COR-L47 (cell line): ENCODE measurements at regions not wholly inside any gene's neighbourhood (a gene's known extent, or its start where the extent isn't known, plus 50 kb on each side); places are given as distances from the start of the nearest gene placed in this dataset.

Source experiments
- DNase-seq: peaks from one replicate; lab custom pipeline; 2025; lab: John Stamatoyannopoulos, UW

DNA sequence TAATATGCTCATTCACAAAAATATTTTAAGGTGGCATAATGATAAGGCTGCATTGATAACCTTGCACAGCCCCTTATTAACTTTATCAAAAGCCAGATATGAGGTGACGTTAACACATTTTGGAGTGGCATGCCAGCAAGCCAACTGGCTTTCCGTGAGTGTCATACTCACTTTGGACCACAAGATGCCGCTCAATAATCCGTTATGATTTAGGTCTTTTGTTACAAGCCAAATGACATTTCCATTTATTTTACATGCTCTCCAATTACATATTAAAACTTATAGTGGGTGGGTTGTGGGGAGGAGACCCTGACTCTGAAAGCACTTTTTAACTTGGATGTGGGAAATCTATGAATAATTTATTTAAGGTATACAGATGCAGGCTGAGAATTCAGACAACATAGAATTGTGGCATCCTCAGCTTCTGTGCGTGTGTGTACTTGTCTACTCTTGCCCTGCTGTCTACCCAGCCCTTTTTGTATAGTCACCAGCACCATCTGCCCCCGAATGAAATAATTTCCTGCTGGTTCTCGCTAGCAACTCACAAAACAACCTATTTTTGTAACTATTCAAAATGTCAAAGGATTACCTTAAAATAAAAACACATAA lies 305.1 kb downstream of the PSAT1 start:
- peak; percentile 63 for DNase-seq

DNA sequence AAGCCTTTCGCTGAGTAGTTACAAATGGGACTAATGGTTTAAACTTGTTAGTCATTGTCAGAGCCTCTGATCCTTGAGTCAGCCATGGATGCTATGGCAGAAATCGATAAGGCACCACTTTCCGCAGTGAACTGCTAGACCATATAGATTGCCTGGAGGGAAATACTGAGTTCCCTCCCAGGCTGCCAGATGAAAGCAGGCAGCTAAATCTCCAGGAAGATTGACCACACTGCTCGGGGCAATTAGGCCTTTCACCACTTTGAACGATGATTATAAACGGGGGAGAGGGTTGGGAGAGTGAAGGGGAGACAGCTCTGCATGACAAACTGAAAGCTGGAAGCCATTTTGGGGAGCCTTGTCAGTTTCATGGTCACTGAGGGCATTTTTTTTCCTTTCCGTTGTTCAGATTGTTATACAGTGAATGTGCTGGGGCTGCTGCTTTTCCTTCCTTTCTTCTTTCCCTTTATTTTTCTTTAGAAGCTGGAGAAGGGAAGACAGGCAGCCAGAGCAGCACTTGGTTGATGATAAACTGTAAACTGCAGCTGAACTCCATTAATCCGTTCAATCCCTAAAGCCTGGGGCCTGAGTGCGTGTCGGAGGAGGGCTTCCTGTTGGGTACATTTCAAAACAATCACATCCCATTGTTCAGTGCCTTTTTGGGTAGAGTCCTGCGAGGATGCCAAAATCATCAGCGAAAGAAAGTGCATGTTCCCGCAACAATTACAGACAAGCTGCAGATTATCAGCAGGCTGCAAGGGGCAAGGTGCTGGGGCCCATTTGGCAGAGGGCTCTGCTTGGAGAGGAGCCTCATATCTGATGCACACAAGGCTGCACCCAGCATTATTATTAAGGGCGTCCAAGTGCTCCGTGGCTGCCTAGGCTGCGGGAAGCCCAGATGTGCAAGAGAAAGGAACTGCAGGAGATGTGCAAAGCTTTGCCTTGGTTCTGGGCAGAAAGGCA lies 308.4 kb downstream of the PSAT1 start:
- no peak for DNase-seq

DNA sequence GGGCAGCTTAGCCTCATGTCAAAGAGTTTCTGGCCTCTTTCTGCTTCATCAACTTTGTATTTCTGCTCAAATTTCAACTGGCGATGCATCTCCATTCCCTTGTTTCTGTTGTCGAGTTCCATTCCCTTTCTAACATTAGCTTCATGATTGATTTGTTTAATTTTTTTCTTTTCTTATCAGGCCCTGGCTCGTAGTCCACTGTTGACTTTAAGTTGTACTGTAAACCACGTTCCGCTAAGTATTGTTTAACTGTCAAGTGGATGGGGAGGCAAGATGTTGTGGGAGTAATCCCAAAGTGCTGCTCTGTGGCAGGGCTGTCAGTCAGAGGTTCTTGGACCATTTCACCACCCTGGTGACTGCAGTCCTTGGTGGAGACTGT lies 309.1 kb downstream of the PSAT1 start:
- DNase-seq = no peak

DNA sequence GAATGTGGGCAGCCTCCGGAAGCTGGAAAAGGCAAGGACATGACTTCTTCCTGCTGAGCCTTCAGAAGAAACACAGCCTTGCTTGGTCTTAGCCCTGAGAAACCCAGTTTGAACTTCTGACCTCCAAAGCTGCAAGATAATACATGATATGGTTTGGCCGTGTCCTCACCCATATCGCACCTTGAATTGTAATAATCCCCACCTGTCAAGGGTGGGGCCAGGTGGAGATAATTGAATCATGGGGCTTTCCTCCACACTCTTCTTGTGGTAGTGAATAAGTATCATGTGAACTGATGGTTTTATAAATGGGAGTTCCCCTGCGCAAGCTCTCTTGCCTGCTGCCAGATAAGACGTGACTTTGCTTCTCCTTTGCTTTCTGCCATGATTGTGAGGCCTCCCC lies 310.9 kb downstream of the PSAT1 start:
- DNase-seq = no peak

DNA sequence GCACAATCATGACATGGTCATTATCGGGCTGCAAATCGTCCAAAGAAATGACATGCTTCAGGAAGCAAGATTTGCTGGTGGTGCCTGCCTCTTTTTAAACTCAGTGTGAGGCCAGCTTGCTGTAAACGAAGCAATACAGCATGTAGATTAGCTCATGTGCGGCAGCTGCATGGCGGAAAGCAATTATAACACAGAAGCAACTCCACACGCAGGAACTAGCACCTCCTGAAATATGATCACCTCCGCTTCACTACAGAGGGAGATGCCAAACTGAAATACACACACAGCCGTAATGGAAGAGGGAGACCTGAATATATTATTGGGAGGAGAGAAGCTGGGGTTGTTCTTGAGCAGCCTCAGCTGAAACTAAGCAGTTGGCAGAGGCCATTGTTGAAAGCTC lies 312.5 kb downstream of the PSAT1 start:
- DNase-seq = peak; percentile 18

DNA sequence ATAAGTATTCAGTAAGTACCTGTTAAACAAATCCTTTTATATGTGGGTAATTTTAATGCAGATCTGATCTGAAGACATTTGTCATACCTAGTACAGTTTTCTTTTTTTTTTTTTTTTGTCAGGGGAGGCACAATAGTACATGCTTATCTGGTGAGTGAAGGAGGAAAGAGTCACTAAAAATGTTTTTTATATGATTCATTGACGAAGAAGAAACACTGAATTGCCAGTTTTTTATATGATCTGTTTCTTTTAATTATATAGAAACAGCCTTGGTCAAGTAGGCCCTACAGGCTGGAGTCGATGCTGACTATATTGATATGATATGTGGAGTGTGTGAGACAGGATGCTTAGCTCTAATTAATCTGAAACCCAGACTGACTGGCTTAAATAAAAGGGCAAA lies 315.2 kb downstream of the PSAT1 start:
- DNase-seq = no peak

DNA sequence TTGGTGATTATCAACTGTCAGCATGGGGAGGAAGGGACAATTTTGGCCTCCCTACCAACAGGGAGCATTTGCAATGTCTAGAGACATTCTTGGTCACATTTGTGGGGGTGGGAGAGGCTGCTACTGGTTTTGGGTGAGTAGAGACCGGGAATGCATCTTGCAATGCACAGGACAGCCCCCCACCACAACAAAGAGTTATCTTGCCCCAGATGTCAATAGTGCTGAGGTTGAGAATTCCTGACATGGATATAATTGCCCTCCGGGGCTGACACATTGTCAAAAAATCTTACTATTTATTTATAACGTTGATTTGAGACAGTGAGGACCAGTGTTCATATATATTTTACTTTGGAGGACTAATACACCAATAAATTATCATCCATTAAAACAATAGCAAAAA lies 316.1 kb downstream of the PSAT1 start:
- DNase-seq = no peak

DNA sequence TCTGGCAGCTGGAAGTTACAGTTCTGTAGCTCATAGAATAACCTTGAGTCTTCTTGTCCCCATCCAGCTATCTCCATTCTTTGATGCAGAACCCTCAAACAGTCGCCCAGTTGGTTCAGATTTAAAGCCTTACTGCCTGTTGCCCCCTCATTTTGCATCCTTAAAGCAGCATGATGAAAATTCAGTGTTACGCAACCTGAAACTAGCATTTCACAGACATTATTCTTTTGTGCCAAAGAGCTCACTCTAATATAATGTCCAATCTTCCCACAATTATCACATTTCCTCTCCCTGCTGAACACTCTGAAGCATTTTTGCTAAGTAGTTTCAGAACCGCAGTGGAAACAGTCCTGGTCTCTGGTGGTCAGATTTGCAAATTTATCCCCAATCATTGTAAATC lies 318.0 kb downstream of the PSAT1 start:
- no peak for DNase-seq

DNA sequence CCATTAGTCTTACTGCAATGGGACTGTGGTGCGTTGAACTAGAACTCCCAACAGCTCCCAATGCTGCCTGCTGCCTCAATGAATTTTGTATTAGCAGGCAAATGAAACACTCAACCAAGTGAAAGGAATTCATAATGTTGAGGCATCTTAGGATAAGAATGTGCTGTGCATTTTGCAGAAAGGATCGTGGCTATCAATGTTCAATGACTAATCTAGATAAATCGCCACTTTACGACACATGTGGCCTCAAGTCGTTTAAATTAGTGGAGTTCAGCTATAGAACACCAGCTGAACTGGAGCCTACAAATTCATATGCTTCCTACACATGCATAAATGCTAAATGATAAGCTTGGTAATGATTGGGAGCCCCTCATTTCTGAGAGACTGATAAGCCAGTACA lies 318.4 kb downstream of the PSAT1 start:
- DNase-seq = no peak

DNA sequence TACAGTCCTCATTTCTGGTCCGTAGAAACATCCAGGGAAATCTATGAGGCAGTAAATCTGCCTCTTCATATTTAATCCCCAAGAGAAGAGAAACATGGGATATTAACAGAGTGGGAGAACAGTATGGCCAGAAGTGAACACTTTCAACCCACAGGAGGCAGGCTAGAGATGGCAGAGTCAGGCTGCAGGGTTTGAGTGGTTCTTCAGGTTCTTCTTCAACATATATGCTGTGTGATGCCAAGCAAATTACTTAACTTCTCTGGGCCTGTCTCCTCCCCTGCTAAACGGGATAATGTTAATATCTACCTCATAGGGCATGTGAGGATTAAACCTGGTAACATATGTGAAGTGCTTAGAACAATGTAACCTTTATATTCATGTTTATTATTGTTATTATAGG lies 321.8 kb downstream of the PSAT1 start:
- no peak for DNase-seq

DNA sequence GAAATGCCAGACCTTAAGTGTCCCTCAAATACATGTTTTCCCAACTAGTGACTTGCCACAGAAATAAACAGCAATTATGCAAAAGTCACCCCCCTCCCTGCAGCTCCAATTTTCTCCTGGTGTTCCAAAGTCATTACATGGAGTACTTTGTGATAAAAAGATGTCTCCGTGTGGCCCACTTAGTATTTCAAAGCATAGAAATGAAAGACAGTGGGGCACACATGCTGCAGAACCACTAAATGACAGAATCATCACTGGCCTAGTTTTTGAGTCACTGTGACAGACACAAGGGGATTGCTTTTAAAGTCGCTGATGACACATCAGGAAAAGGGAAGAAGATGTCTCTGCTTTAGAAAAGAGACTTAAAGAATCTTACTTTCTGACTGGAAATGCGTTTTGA lies 323.4 kb downstream of the PSAT1 start:
- DNase-seq = no peak

DNA sequence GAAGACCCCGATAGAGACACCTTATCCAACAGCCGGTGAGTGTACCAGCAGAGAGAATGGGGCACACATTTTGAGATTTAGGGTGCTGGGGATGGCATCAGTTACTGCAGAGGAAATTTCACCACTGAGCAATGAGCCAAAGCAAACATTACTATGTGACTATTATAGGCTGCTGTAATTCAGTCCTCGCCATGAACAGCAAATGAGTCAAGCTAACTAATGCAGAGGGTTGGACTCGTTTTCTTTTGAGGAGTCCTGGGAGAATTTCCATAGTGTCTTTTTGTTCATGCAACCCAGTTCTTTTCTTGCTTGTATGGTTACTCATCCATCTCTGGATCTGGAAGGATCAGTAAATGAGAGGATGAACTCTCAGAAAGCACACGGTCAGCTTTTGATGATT lies 323.8 kb downstream of the PSAT1 start:
- no peak for DNase-seq

DNA sequence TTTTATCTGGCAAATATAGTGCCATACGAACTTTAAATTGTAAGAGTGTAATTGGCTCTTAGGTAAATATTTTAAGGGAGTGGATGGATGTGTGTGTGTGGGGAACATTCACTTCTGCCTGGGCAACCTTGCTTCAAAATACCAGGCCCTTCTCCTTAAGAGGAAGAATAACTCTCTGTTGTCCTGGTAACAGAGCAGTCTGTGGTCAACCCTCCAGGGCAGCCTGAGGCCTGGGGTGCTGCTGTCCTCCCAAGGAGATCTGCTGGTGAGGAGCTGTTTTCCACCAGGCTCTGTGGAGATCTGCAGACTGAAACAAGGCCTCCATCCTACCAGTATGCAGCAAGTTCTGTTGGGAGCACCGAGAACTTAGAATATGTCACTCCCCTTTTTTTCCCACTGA lies 325.2 kb downstream of the PSAT1 start:
- DNase-seq = no peak

DNA sequence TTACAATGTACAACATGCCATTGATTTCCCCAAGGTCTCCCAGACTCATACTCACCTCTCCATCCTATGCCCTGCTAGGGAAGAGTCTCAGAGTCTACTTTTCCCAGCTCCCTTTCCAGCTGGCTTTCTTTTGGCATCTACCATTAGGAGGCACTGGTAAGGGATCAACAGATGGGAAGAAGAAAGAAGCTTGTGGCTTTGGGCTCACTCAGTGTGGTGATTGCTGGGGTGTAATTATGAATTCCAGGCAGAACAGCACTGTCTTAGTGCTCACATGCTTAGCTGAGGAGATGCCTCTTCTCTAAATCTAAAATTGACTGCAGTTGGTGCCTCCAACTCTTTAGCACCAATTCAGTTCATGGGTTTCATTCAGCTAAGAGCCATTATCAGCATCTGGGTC lies 330.0 kb downstream of the PSAT1 start:
- no peak for DNase-seq

DNA sequence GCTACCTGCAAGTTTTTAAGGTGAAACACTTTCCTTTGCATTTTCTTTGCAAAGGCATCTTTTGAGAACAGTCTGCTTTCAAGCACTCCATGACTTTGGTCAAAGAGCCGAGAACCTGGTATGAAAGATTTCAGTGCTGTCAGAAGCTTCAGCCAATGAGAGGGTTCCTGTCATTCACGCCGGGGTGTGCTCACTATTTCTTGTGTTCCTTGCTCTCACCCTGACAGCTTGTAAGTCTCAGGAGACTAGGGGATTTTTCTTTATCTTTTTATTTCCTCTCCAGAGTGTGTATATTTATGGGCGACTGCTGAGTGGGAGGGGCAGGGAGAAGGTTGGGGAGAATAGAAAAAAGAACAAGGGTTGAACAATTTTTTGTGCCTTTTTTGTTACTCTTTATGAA lies 334.0 kb downstream of the PSAT1 start:
- DNase-seq = no peak

DNA sequence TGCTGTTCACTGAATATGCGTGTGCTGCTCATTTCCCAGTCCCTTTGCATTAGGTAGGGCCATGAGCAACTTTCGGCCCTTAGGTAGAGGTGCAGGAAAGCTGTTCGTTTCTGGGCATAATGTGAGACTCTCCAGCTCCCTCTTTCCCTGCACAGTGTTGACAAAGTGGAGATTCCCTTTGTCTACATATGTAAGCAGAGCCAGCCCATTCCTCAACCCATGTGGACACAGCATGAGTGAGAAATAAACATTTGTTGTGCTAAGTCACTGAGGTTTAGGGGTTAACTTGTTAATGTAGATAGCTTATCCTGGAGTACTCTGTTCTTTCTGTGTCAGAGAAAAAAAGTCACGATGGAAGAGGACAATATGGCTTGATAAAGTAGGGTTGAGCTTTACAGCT lies 343.8 kb downstream of the PSAT1 start:
- no peak for DNase-seq

DNA sequence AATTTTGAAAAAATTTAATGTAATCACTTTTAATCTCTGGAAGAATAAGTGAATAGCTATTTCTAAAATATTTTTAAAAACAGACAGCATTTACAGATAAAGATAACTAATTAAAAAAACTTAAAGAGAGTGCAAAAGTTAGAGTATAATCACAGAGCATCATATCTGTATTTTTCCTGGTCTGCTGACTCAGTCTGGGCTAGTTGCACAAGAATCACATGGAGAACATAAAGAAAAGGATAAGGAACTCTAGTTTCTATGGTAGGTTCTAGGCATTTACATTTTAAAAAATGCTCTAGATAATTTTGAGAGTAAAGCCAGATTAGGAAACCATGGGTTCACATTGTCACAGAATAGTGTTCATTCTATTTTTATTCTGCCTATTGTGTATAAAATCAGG lies 347.4 kb downstream of the PSAT1 start:
- DNase-seq = no peak

DNA sequence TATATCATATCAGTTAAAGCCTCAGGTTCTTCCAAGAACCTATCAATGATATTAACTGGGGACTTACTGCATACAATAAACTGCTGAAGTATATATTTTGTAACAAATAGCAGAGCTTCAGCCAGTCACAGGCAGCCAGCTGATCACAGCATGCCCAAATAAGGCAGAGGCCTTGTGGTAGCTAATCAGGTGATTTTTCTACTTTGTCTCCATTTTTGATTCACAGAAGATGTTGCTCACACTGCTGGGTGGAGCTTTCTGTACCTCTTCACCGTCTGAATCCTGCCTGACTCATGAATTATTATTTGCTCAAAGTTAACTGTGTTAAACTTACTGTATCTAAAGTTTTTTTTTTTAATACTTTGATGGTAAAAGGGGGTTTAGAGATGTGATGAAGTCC lies 357.4 kb downstream of the PSAT1 start:
- DNase-seq = no peak

DNA sequence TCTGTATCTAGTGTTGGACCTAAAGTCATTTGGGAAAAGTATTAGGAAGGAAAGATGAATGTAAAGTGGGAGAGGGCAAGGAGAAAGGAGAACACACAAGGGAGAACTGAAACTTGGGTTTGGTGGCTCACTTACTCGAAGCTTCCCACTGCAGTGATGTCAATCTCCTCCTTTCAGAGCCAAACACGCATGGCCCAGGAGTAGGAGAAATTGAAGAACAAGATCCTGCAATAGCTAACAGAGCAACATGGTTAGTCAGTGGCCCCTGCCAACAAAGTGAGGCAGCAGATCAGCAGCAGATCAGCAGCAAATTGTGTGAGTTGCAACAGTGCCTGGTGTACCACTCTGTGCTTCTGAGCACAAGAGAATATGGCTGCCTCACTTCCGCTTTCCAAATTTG lies 366.4 kb downstream of the PSAT1 start:
- DNase-seq = no peak

DNA sequence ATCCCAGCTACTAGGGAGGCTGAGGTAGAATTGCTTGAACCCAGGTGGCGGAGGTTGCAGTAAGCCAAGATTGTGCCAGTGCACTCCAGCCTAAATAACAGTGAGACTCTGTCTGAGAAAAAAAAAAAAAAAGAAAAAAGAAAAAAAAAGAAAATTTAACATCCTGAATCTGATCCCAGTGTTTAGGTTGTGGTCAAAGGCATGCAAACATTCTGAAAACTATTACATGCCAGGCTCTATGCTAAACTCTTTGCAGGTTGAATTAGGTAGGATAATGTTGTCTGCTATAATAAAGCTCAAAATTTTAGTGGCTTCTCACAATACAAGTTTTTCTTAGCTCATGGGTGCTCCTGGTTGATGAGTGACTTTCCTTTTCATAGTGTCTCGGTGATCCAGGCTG lies 367.4 kb downstream of the PSAT1 start:
- DNase-seq = no peak

DNA sequence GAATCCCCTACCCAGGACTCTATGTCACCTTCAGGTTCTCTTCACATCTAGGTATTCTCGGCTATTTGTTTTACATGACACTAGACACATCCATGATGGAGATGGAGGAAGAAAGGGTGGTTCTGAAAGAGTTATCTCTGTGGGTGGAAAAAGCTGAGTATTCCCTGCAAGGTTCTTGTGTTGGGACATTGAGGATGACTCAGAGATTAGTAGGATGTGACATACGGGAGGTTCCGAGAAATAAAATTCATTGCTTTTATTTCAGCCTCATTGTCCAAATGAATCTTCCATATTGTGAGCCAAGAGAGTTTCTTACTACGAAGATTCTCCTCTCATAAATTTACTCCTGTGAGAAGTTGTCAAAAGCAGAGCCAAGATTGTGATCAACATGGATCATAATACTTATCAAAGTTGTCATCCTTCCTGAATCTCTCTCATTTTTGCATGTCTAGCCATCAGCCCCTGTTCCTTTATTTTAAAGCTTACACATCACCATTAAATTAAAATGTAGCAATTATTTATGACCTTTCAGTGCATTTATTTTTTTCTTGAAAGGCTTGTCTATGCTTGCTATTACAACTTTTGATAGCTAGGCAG lies 370.0 kb downstream of the PSAT1 start:
- DNase-seq = no peak

DNA sequence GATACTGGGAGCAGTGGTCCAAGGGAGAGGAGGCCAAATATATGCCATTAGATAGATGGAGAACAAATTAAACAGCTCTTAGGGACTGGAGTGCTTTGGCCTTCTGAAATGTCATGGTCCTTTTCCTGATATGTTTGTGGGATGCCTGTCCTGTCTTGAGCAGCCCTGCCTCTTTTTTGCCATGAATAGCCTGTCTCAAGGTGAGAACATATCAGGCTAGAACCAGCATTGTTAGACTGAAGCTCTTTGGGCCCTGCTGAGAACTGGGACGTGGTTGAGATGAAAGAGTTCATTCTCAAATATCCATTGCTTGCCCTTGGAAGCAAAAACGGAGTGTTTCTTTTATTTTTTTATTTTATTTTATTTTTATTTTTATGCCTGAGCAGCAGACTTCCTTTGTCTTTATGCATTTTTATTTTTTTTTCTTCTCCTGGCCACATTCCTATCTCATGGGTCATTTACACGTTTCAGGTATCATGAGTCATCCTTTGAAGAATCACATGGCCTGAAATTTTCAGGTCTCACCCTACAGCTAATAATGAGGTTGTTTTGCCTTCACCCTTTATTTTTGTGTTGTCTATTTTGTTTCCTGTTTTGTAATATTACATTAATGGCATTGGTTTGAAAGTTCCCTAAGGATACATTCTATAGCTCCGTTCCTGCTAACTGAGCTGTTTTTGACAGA lies 371.4 kb downstream of the PSAT1 start:
- no peak for DNase-seq

DNA sequence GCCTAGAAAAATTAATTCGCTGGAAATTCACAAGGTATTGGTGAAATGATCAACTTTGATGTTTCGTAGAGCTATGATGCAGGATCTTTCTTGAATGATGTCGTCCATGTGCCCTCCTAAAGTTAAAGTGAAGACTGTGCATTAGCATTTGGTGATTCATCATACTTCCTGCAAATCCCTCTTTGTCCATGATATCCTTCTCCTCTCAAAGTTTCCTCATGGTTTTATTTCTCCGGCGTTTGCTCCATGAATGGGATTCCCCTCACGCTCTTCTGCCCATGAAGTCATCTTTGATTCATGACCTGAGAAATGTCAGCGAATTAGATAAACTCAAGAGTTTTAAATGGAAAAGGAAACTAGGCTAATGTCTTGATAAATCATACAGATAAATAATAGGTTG lies 372.7 kb downstream of the PSAT1 start:
- DNase-seq = no peak
